OCI-LY1 (cell line): ENCODE measurements at regions not wholly inside any gene's neighbourhood (a gene's known extent, or its start where the extent isn't known, plus 50 kb on each side); places are given as distances from the start of the nearest gene placed in this dataset.
"Not testable (repeated sequence)": the region's sequence is repeated elsewhere in the genome, so short reads cannot be mapped to it uniquely, and the experiment has no call there.

Source experiments
- H2AFZ ChIP-seq: fragments of 200-600 bp; sonication (generic), shearing (Covaris generic); 2 replicates; pipeline ENCODE4 v1.6.0; 2014; ENCODE audit warnings: antibody characterized with exemption, mild to moderate bottlenecking, low read length
- H3F3A ChIP-seq: fragments of 200-600 bp; sonication (generic), shearing (Covaris generic); 2 replicates; pipeline ENCODE4 v1.6.0; 2014; ENCODE audit warnings: mild to moderate bottlenecking, antibody characterized with exemption, low read length, moderate library complexity; ENCODE audit not compliant: insufficient read depth
- H3K27ac ChIP-seq: fragments of 200-600 bp; sonication (generic); 2 replicates; pipeline ENCODE4 v1.5.1; 2014; ENCODE audit warnings: low read length, mixed run types, mild to moderate bottlenecking, low read depth; ENCODE audit not compliant: poor library complexity, severe bottlenecking
- H3K27me3 ChIP-seq: fragments of 200-600 bp; sonication (generic); 2 replicates; pipeline ENCODE4 v1.6.0; 2014; ENCODE audit warnings: antibody characterized with exemption, mild to moderate bottlenecking, low read length, moderate library complexity; ENCODE audit not compliant: insufficient read depth
- H3K36me3 ChIP-seq: fragments of 200-600 bp; sonication (generic); 2 replicates; pipeline ENCODE4 v1.6.1; 2014; ENCODE audit warnings: mild to moderate bottlenecking, antibody characterized with exemption, low read length, moderate library complexity, mixed read lengths; ENCODE audit not compliant: insufficient read depth
- H3K4me1 ChIP-seq: fragments of 200-600 bp; sonication (generic); 2 replicates; pipeline ENCODE4 v1.5.1; 2014; ENCODE audit warnings: mild to moderate bottlenecking, low read length, moderate library complexity; ENCODE audit not compliant: insufficient read depth, severe bottlenecking
- H3K4me2 ChIP-seq: fragments of 200-600 bp; sonication (generic), shearing (Covaris generic); 2 replicates; pipeline ENCODE4 v1.6.1; 2014; ENCODE audit warnings: low read length
- H3K4me3 ChIP-seq: fragments of 200-600 bp; sonication (generic); 2 replicates; pipeline ENCODE4 v1.5.1; 2014; ENCODE audit warnings: low read length, low read depth, mild to moderate bottlenecking, mixed read lengths; ENCODE audit not compliant: poor library complexity, severe bottlenecking
- H3K79me2 ChIP-seq: fragments of 200-600 bp; shearing (Covaris generic); 2 replicates; pipeline ENCODE4 v1.6.1; 2016; ENCODE audit warnings: mixed run types, low read length, mixed read lengths; ENCODE audit not compliant: insufficient read depth
- H3K9ac ChIP-seq: fragments of 200-600 bp; sonication (generic), shearing (Covaris generic); 2 replicates; pipeline ENCODE4 v1.6.1; 2014; ENCODE audit warnings: mild to moderate bottlenecking, low read length, mixed read lengths
- H3K9me2 ChIP-seq: fragments of 200-600 bp; sonication (generic), shearing (Covaris generic); 2 replicates; pipeline ENCODE4 v1.6.1; 2014; ENCODE audit warnings: low read depth, mild to moderate bottlenecking, low read length, mixed read lengths
- H3K9me3 ChIP-seq: fragments of 200-600 bp; shearing (Covaris generic); 2 replicates; pipeline ENCODE4 v1.6.1; 2014; ENCODE audit warnings: low read length, mixed read lengths
- H4K20me1 ChIP-seq: fragments of 200-600 bp; sonication (generic), shearing (Covaris generic); 2 replicates; pipeline ENCODE4 v1.6.0; 2016; ENCODE audit warnings: mild to moderate bottlenecking, low read length; ENCODE audit not compliant: insufficient read depth
- CTCF ChIP-seq: fragments of 200-600 bp; sonication (generic), shearing (Covaris generic); IDR thresholded peaks from 2 replicates; pipeline ENCODE4 v1.5.1; 2017; ENCODE audit warnings: mild to moderate bottlenecking, antibody characterized with exemption, low read length, moderate library complexity, mixed read lengths
- EZH2 ChIP-seq: fragments of 200-600 bp; sonication (generic), shearing (Covaris generic); IDR thresholded peaks from 2 replicates; pipeline ENCODE4 v1.8.0; 2017; ENCODE audit warnings: borderline replicate concordance, mixed run types, mild to moderate bottlenecking, antibody characterized with exemption, low read length, moderate library complexity, mixed read lengths

DNA sequence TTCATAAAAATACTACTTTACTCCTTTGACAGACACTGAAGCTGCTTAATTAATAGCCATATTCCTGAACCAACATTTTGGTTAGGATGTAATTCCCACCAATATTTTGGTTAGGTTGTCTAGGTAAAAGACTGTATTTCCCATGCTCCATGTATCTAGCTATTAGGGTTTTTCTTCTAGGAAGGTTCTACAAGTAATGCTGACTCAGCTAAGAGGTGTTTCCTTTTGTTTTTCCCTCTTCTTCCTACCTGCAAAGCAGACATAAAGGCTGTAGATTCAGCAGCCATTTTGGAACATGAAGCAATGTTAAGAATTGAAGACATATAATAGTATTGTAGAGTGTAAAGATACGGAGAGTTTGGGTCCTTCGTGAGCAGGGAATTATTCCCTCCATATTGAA, 115.3 kb downstream of the OR4C45 start:
- H2AFZ ChIP-seq, H3K4me2 ChIP-seq, H3K79me2 ChIP-seq, H3K4me1 ChIP-seq, H3K36me3 ChIP-seq, H3K27ac ChIP-seq, H3K27me3 ChIP-seq, H3K9me2 ChIP-seq, H3K4me3 ChIP-seq, H4K20me1 ChIP-seq, H3K9ac ChIP-seq, H3F3A ChIP-seq, H3K9me3 ChIP-seq: not testable (repeated sequence)

DNA sequence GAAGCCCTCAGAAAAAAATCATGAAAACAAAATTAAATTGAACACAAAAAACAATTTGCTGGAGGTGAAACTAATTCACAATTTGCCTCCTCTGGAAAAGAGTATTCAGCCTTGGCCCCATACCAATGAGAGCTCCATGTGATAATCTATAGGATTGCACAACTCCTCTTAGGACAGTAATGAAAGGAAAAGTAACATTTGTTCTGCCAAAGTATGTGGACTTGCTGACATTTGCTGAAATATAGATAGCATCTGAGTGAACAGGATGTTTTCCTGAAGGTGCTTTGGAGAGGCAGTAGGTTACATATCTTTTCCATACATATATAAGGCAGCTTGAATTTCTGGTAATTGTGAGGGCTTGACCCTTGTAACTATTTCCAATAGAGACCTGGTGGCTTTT, 122.8 kb downstream of the OR4C45 start:
- Histone ChIP-seq H3K79me2 (no peaks in the 10 kb centered on the region), H3K36me3 (no peaks in the 10 kb centered on the region), H3F3A (no peaks in the 10 kb centered on the region), H3K27me3 (no peaks in the 10 kb centered on the region), H3K4me2 (no peak overlapping the region), H3K9ac (no peak overlapping the region), H3K27ac (no peak overlapping the region), H3K4me3 (no peak overlapping the region), H2AFZ (no peak overlapping the region), H3K9me3 (no peaks in the 10 kb centered on the region), H4K20me1 (no peaks in the 10 kb centered on the region), H3K4me1 (no peaks in the 10 kb centered on the region), H3K9me2 (no peaks in the 10 kb centered on the region)
- no peak for TF ChIP-seq CTCF
- TF ChIP-seq EZH2 = no peak

DNA sequence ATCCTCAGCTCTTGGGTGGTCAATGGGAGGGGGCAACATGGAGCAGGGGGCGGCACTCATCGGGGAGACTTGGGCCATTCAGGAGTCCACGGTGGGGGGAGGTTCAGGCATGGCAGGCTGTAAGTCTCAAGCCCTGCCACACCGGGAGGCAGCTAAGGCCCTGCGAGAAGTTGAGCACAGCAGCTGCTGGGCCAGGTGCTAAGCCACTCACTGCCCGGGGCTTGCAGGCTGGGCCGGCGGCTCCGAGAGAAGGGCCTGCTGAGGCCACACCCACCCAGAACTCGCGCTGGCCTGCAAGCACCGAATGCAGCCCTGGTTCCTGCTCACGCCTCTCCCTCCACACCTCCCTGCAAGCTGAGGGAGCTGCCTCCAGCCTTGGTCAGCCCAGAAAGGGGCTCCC, 131.4 kb downstream of the OR4C45 start:
- Histone ChIP-seq H3K36me3 (no peaks in the 10 kb centered on the region), H3K79me2 (no peaks in the 10 kb centered on the region), H3K4me1 (no peaks in the 10 kb centered on the region)

More for the DNA sequence above, 131.4 kb downstream of the OR4C45 start:
- Histone ChIP-seq H3K27ac (no peak overlapping the region), H3K9ac (no peak overlapping the region), H3K27me3 (no peaks in the 10 kb centered on the region), H4K20me1 (no peaks in the 10 kb centered on the region), H3K4me2 (no peak overlapping the region), H3K9me2 (no peaks in the 10 kb centered on the region), H3K4me3 (no peak overlapping the region), H3F3A (no peaks in the 10 kb centered on the region), H2AFZ (no peak overlapping the region), H3K9me3 (no peaks in the 10 kb centered on the region)
- TF ChIP-seq EZH2 (no peak), CTCF (no peak)
